ENCODE measurements at regions not wholly inside any gene's neighbourhood (a gene's known extent, or its start where the extent isn't known, plus 50 kb on each side); places are given as distances from the start of the nearest gene placed in this dataset.
"Not testable (repeated sequence)": the region's sequence is repeated elsewhere in the genome, so short reads cannot be mapped to it uniquely, and the experiment has no call there.

DNA sequence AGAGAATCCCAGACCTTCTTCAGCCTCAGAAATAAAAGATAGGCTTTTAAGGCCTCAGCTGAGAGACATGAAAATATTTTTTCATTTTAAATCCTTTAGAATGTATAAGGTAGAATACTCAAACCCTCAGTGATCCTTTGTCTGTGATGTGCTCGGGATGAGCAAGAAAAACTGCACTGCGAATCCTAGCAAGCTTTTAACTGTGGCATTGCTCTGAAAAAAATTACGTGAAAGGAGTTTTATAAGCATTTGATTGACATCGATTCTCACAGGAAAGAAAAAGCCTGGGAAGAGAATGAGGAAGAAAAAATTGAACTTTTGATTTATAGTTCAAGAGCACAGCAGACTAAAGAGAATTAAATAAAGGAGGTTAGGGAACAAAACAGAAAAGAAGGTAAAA is 120.0 kb downstream of the TMEM168 start:
- no peaks in the 10 kb centered on the region for H3K36me3 Mint-ChIP-seq (ENCODE audit: low read depth)
- no peaks in the 10 kb centered on the region for H3K27me3 Mint-ChIP-seq
- no peaks in the 10 kb centered on the region for H3K4me1 Mint-ChIP-seq (ENCODE audit: low read depth)
- H3K27ac Mint-ChIP-seq, result no peak overlapping the region
- H3K9me3 Mint-ChIP-seq, result peaks cover 12% of the 10 kb centered on the region
- no peak overlapping the region for H3K4me3 Mint-ChIP-seq
- intact Hi-C loops (cut with micrococcal nuclease), result no loop called here

- Mint-ChIP-seq H3K9me3 (peaks cover 7% of the 10 kb centered on the region), H3K4me3 (no peak overlapping the region), H3K4me1 (ENCODE audit: low read depth) (no peaks in the 10 kb centered on the region), H3K27me3 (no peaks in the 10 kb centered on the region), H3K36me3 (ENCODE audit: low read depth) (no peaks in the 10 kb centered on the region), H3K27ac (no peak overlapping the region)
- intact Hi-C loops (cut with micrococcal nuclease), result no loop called here
Measured at GRCh38 chr7:112678626-112679025, 111.6 kb downstream of the TMEM168 start.

DNA sequence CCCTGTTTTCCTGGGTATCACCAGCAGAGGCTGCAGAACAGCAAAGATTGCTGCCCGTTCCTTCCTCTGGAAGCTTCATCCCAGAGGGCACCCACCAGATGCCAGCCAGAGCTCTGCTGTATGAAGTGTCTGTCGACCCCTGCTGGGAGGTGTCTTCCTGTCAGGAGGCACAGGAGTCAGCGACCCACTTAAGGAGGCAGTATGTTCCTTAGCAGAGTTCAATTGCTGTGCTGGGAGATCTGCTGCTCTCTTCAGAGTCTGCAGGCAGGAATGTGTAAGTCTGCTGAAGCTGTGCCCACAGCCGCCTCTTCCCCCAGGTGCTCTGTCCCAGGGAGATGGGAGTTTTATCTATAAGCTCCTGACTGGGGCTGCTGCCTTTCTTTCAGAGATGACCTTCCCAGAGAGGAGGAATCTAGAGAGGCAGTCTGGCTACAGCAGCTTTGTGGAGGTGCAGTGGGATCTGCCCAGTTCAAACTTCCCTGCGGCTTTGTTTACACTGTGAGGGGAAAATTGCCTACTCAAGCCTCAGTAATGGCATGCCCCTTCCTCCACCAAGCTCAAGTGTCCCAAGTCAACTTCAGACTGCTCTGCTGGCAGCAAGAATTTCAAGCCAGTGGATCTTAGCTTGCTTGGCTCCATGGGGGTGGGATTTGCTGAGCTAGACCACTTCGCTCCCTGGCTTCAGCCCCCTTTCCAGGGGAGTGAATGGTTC is 100.6 kb downstream of the TMEM168 start:
- H3K27ac Mint-ChIP-seq; H3K36me3 Mint-ChIP-seq (ENCODE audit: low read depth); intact Hi-C loops (cut with micrococcal nuclease); H3K4me3 Mint-ChIP-seq; H3K27me3 Mint-ChIP-seq; H3K4me1 Mint-ChIP-seq (ENCODE audit: low read depth): not testable (repeated sequence)
- H3K9me3 Mint-ChIP-seq, result peaks cover 40% of the 10 kb centered on the region

- Mint-ChIP-seq H3K4me3 (no peak overlapping the region), H3K9me3 (peaks cover 28% of the 10 kb centered on the region), H3K4me1 (ENCODE audit: low read depth) (no peaks in the 10 kb centered on the region), H3K27ac (no peak overlapping the region), H3K27me3 (no peaks in the 10 kb centered on the region), H3K36me3 (ENCODE audit: low read depth) (no peaks in the 10 kb centered on the region)
- intact Hi-C loops (cut with micrococcal nuclease), result no loop called here
Measured at GRCh38 chr7:112692333-112692732, 97.9 kb downstream of the TMEM168 start.

- H3K27me3 Mint-ChIP-seq; H3K4me3 Mint-ChIP-seq; H3K36me3 Mint-ChIP-seq (ENCODE audit: low read depth); H3K4me1 Mint-ChIP-seq (ENCODE audit: low read depth); intact Hi-C loops (cut with micrococcal nuclease); H3K27ac Mint-ChIP-seq: not testable (repeated sequence)
- peaks cover 11% of the 10 kb centered on the region for H3K9me3 Mint-ChIP-seq
Measured at GRCh38 chr7:112697211-112697610, 93.0 kb downstream of the TMEM168 start.

GRCh38 chr7:112699725-112700513 is 90.3 kb downstream of the TMEM168 start:
- Mint-ChIP-seq H3K4me3 (no peak overlapping the region), H3K4me1 (ENCODE audit: low read depth) (no peaks in the 10 kb centered on the region), H3K36me3 (ENCODE audit: low read depth) (no peaks in the 10 kb centered on the region), H3K9me3 (no peaks in the 10 kb centered on the region), H3K27me3 (no peaks in the 10 kb centered on the region), H3K27ac (no peak overlapping the region)
- intact Hi-C loops (cut with micrococcal nuclease), result no loop called here

DNA sequence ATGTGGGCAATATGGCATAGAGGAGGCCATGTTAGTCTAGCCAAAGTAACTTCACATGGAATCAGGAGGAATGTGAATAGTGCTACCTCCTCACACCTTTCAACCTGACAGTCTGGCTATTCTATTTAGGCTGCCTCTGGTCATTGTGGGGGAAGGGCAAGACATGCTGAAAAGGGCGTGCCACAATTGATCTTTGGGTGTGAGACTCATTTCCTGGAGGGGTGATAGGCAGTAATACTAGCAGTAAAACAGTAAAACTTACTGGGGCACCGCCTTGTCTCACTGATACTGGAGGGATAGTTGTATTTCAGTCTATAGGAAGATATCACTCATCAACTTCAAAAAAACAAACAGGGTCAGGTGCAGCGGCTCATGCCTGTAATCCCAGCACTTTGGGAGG is 88.7 kb downstream of the TMEM168 start:
- H3K4me3 Mint-ChIP-seq, result no peak overlapping the region
- no peaks in the 10 kb centered on the region for H3K36me3 Mint-ChIP-seq (ENCODE audit: low read depth)
- no peaks in the 10 kb centered on the region for H3K27me3 Mint-ChIP-seq
- intact Hi-C loops (cut with micrococcal nuclease), result no loop called here
- H3K4me1 Mint-ChIP-seq (ENCODE audit: low read depth), result no peaks in the 10 kb centered on the region
- H3K9me3 Mint-ChIP-seq, result no peaks in the 10 kb centered on the region
- H3K27ac Mint-ChIP-seq, result no peak overlapping the region

DNA sequence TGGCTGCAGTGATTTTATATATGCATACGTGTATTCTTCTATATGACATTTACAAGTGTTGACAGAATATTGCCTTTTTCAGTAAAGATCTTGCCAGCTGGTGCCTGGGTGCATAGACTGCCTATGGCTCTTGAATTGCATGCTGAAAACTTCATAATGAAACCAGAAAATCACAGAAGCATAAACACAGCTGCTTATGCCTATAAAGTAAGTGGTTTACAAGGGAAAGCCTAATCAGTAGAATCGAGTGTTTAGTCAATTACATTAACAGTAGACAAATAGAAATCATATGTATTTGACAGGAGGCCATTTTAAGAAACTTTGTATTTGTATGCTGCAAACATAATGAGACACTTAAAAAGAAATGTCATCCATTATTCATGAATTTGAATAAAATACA is 82.5 kb downstream of the TMEM168 start:
- H3K9me3 Mint-ChIP-seq, result no peaks in the 10 kb centered on the region
- H3K27me3 Mint-ChIP-seq, result no peaks in the 10 kb centered on the region
- no peaks in the 10 kb centered on the region for H3K36me3 Mint-ChIP-seq (ENCODE audit: low read depth)
- H3K27ac Mint-ChIP-seq, result no peak overlapping the region
- intact Hi-C loops (cut with micrococcal nuclease), result no loop called here
- H3K4me1 Mint-ChIP-seq (ENCODE audit: low read depth), result no peaks in the 10 kb centered on the region
- no peak overlapping the region for H3K4me3 Mint-ChIP-seq

DNA sequence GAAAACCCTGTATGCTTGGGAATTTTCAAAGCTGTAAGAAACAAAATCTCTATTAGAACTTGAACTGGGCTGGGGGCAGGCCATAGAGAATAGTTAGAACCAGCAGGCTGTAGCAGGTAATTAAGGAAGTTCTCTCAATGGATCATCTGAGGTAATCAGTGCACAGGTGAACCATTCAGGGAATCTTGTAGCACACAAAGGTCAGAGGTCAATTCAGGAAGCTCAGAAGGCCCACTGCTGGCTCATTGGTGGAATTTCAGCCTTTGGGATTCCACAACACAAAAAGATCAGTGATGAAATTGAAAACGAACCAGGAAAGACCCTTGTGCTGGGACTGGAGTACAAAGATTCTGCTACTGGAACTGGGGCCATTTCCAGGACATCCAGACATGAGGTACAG is 82.0 kb downstream of the TMEM168 start:
- H3K9me3 Mint-ChIP-seq, result no peaks in the 10 kb centered on the region
- H3K4me1 Mint-ChIP-seq (ENCODE audit: low read depth), result no peaks in the 10 kb centered on the region
- H3K4me3 Mint-ChIP-seq, result no peak overlapping the region
- H3K36me3 Mint-ChIP-seq (ENCODE audit: low read depth), result no peaks in the 10 kb centered on the region
- no peak overlapping the region for H3K27ac Mint-ChIP-seq
- intact Hi-C loops (cut with micrococcal nuclease), result no loop called here
- H3K27me3 Mint-ChIP-seq, result no peaks in the 10 kb centered on the region

Data from dendritic cell treated with granulocyte-macrophage colony-stimulating factor and Interleukin-4, amounts not matched to agents 40 ng/mL and 50 ng/mL, for 4 days (primary cell).